ENCODE measurements at regions not wholly inside any gene's neighbourhood (a gene's known extent, or its start where the extent isn't known, plus 50 kb on each side); places are given as distances from the start of the nearest gene placed in this dataset.

DNA sequence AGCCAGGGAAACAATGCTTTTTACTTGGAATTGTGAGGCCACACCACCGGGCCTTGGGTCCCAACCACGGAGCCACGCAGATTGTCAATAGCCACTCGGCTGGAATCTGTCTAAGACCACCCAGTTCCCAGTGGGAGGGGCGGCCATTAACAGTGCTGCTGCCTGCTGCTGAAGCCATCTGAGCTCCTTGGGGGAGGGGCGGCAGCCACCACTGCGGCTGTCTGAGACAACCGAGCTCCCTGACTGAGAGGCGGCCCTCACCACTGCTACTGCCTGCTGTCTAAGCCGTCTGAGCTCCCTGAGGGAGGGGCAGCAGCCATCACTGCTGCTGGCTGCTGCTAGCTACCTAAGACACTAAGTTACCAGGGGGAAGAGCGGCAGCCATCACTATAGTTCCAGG is 64.3 kb downstream of the DMRTA2 start:
- DNase-seq (ENCODE audit: low read depth), result no peak

DNA sequence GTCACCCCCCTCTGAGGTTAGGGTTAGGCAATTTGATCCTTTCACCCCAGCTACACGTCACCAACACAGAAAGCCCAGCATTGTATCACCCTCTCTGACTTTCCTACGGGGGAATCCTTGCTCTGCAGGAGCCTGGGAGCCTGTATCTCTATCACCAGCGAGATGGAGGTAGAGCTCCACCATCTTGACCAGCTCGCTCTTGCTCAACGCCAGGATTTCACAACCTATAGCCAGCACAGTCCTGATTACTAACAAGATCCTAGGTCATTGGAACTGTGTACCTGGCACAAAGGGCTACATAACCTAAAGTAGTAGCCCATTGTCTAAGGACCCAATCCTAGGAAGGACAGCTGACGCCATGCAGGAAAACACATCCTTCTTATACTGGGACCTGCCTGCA is 66.1 kb downstream of the DMRTA2 start:
- no peak for DNase-seq (ENCODE audit: low read depth)

DNA sequence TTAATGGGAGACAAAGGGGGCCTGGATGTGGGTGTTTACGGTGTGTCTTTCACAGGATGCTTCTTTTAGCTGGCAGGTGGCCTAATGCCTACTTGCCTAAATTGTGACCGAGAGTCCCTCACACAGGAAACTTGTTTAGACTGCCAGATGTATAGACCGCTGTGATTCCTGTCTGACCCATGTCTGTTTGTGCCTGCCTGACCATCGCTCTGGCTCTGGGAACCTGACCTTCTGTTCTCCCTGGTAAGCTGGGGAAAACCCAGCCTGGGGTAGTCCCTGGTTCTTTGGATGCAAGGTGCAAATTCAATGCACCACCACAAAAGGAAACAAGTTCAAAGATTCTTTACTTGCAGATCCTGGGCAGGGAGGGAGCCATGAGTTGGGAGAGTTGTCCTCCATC is 68.4 kb downstream of the DMRTA2 start:
- no peak for DNase-seq (ENCODE audit: low read depth)

DNA sequence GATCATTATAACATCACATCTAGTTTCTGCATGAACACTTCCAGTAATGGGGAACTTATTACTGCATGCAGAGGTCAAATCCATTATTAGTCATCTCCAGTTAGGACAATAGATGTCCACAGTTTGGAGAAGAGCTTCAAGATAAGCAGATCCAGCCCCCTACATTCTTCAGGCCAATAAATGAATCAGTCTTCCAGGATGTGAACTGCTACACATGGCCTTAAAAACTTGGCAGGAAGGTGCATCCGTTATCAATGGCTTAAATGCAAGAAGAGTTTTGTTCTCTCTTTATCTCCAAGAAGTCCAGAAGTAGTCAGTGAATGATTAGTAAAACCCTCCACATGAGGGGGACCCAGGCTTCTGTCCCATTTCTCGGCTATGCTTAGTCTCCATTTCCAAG is 70.8 kb downstream of the DMRTA2 start:
- no peak for DNase-seq (ENCODE audit: low read depth)

DNA sequence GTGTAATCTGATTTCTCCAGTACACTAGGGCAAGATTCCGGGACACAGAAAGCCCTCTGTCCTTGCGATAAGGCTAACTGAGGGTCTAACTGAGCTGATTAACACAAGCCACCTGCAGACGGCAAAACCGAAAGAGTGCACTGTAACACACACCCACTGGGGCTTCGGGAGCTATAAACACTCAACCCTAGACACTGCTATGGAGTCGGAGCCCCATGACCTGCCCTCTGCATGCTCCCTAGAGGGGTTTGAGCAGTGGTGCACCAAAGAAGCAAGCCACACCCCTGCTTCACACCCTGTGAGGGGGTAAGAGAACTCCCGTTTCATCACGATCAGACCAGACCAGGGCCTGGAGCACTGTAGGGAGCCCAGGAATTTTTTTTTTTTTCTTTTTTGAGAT is 72.4 kb downstream of the DMRTA2 start:
- DNase-seq (ENCODE audit: low read depth), result no peak

DNA sequence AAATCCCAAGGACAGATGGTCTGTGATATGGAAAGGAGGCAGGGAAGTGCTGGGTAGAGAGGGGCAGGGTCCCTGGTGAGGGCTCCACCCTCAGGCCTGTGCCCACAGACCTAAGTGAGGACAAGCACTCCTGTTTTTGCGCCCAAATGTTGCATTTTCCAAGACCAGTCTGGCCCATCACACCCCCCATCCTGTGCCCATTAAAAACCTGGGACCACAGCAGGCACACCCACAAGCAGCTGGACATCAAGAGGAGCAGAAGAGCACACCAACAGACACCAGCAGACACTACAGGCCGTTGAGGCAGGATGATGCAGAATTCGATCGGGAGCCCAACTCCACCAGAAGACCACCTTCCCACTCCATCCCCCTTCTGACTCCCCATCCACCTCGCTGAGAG is 72.8 kb downstream of the DMRTA2 start:
- DNase-seq (ENCODE audit: low read depth), result no peak

DNA sequence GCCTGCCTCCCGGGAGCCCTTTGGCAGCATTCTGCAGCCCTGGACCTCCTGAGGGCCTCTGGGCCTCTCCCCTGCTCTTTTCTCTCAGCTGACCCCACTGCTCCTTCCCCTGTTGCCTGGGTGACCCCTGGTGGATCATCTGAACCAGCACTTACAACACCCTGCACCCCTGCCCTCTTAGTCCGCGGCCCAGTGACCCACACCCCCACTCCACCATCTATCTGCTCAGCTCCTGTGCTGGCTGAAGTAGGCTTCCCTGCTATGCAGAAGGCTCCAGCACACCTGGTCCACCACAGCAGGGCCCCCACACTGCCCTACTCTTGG is 74.0 kb downstream of the DMRTA2 start:
- no peak for DNase-seq (ENCODE audit: low read depth)

DNA sequence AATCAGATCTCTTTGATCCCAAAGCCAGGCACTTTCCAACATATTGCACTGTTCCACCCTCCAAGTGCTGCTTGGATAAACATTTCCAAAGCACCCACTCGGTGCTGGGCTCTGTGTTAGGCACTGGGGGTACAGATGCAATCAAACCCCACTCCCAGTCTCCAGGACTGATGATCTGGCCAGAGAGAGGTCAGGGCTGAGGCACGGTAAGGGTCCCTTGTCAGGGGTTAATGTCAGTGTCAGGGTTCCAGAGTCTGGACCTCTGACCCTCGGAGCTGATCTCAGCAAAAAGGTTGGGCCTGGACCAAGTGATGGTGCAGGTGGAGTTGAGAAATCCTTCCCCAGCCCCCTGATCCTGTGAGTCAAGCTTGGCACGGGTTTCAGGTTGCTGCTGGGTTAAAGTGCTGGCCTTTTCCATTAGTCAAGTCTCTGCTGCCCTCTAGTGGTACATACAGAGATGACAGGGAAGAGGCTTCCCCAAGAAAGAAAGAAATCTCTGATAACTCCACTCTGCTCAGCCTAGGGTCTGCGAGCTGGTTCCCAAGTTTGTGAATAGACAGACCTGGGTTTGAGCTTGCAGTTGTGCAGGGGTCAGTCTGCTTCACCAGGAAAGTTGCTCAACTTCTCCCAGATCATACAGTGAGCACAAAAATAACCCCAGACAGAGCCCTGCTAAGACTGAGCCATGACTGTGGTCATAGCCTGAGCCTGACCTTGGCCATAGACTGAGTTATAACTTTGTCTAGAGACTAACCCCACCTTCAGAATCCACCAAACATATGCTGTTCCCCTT is 74.6 kb downstream of the DMRTA2 start:
- DNase-seq (ENCODE audit: low read depth), result peak; percentile 78

DNA sequence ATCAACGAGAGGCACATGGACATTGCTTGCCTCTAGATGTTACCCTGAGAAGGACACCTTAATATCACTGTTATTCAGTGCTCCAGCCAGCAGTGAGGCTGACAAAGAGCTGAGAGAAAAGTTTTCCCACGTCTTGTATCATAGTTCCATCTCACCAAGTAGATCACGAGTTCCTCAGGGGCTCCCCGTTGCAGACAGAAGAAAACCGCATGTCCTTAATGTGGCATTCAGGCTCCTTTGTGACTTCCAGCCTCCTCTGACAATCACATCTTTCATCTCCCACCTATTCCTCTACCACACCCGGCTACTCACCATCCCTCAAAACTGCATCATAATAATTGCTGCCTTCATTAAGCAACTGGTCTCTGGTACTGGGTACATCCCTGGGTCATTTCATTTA is 75.3 kb downstream of the DMRTA2 start:
- no peak for DNase-seq (ENCODE audit: low read depth)

DNA sequence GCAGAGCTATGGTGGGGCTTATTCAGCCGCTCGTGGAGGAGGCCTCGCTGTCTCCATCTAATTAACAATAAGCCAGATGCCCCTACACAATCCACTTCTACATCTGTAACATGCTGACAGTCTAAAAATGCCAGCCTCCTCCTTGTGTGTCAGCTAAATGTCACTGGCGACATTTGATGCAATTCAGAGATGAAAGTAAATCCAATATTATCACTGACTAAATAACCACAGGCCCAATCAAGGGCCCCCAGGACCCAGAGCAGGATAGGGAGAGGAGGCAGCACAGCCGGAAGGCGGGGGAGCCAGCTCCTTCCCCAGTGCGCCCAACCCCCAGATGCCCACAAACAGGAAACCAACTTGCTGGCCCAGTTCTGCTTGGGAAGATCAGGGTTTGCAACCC is 76.6 kb downstream of the DMRTA2 start:
- no peak for DNase-seq (ENCODE audit: low read depth)

DNA sequence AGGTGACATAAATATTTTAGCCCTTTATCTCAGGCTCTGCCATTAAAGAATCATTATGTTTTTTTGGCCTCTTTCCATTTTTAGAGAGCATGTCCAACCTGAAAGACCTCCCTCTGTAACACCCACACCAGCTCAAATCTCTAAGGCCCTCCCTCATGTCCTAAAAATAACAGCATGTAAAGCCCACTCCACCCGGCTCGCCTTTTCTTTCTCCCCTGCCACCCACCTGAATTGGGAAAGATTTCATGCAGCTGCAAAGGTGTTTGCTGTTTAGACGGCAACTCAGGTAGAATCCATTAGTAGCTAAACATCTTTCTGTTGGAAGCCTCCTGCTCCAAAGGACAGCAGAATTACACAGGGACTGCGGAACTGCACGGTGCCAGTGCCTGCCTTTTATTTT is 79.9 kb downstream of the DMRTA2 start:
- no peak for DNase-seq (ENCODE audit: low read depth)

DNA sequence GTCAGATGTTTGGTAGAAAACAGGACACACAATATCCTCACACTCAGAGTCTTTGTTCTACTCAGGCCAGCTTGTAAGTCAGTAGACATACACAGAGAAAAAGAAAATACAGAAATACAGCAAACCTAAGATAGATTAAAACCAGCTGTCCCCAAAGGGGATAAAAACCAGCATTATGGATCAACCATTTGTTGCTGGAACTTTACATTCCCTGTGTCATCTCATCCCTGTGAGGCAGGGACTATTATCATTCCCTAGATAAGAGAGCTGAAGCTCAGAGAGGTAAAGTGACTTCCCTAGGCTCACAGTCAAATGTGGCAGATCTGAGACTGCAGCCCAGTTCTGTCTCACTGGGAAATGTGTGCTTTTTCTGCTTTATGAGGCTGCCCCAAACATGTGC is 80.7 kb downstream of the DMRTA2 start:
- DNase-seq (ENCODE audit: low read depth), result no peak

DNA sequence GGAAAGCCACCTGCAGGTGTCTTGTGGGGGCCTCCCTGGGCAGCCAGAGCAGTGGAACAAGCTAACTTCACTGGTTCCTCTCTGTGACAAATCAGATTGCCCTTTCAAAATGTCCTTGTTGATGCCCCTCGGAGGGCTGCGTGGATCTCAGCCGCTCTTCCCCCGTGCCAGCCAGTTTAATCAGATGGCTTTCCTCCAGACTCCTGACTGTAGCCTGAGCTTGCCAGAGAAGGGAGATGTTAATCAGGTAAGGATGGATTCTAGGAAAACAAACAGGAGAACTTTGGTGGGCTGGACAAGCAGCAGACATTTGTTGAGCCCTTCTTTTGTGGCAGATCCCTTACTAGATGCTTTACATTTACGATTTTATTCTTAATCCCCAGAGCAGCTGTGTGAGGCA is 88.2 kb downstream of the DMRTA2 start:
- DNase-seq (ENCODE audit: low read depth), result no peak

DNA sequence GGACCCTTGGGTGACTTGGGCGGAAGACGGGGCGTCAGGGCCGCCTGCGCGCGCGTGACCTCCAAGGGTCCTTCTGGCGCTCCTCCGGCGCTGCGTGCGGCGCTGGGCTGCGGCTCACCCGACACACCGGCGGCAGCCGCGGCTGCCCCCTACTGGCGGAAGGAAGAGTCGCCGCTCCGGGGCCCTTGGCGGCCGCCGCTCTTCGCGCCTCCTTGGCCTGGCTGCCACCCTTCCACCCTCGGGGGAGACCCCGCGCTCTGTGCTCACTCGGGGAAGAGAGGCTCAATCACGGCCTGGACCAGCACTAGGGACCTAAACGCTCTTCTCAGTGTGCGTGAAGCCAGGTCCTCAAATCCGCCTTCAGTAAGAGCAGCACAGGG is 89.7 kb downstream of the DMRTA2 start:
- DNase-seq (ENCODE audit: low read depth), result peak; percentile 24

DNA sequence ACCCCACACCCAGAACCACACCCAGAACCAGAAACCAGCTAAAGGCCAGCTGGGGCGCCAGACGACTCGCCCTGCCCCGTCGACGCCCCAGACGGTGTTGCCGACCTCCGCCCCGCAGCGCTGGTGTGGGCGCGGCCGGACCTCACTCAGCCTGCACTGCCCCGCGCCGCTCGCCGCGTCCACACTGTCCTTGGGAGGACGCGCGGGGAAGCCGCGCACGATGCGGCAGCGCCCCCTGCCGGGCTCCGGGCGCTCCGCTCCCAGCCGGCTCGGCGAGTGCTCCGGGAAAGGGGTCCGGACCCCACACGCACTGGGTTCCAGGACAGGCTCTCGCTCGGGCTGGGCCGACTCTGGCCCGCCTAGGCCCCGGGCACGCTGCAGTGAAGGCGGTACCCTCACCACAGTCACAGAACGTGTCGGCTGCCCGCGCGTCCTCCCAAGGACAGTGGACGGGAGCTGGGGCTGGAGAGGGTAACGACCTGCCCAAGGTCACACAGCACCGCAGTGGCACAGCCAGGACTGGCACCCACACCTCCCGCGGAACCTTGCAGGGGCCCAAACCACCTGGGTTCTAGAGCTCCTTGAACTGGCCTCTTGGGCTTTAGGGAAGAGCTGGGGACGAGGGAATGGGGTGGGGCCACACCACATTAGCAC is 90.2 kb downstream of the DMRTA2 start:
- peak; percentile 45 for DNase-seq (ENCODE audit: low read depth)

DNA sequence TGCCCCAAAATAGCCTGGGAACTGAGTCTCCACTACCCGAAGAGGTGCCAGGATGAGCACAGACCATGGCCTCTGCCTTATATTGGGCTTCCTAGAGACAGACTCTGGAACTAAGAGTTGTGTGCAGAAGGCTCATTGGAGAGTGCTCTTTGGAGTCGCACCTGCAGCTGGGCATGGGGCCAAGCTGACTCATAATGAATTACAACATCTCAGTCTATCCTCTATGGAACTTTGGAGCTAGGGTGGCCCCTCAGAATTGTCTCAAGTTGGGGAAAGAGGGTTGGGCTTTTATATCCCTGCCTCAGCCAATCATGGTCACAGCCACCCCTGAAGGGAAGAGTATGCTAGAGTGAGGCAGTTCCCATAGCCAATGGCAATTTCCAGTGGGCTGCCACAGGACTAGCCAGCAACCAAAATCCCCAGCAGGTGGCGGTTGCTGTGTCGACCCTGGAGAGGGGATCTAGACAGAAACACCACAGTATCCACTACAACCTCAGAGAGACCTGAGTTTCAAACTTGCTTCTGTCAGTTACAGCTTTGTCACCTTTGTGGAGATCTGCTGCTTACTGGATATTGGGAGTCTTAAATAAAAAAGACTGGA is 93.8 kb downstream of the DMRTA2 start:
- peak; percentile 3 for DNase-seq (ENCODE audit: low read depth)

DNA sequence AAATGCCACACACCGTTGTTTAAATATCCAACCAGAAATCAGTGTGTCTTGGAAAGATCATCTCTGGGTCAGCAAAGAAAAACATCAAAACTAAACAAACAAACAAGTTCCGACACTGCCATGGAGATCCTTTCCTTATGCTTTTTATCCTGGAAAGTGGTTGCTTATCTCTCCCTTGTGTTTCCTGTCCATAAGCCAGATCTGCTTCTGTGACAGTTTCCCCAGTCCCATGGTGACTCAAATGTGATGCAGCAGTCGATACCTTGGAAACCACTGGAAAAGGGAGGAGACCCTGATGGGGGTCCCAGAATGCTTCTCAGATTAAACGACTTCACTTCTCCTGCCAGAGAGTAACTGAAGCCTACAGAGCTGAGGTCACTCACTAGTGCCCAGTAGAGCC is 94.7 kb downstream of the DMRTA2 start:
- DNase-seq (ENCODE audit: low read depth), result no peak

DNA sequence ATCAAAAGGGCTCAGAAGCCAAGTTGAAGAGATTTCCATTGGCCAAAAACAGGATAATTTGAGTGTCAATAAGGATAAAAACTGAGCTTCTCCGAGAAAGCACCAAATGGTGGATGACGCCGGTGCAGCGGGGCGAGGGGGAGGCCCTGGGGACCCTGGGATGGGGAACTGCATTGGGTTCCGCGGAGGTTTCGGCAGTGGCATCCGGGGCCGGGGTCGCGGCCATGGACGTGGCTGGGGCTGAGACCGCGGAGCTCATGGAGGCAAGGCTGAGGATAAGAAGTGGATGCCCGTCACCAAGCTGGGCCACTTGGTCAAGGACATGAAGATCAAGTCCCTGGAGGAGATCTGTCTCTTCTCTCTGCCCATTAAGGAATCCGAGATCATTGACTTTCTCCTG is 97.2 kb downstream of the DMRTA2 start:
- no peak for DNase-seq (ENCODE audit: low read depth)

DNA sequence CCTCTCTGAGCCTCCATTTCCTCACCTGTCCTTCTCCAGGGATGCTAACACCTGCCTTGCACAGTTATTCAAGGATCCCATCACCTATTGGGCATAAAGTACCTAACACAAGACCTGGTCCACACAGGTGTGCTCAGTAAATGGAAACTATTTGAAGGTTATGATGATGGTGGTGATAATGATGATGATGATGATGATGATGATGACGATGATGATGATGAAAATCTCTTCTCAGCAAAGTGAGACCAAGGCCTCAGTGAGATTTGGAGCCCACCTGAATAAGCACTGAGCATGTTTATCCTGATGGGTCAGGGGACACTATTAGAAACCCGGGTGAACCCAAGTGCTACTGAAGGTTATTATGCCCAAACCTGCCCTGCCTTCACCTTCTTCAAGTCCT is 100.7 kb downstream of the DMRTA2 start:
- no peak for DNase-seq (ENCODE audit: low read depth)

DNA sequence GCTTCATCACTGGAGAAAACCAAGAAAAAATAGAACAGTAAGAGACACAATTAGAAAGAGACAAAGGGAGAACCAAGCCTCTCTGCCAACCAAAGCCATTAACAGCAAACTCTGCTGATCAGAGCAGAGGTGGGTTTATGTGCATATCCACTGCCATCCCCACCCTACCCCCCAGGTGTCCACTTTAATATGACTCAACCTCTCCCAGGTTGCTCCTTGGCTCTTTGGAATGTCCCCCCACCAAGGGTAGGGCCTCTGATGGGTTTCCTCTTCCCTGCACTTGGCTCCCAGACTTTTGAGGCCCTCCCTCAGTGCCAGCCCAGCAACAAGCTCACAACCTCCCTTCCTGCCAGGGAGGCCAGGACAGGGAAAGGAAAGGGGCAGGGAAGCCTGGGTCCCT is 104.8 kb downstream of the DMRTA2 start:
- no peak for DNase-seq (ENCODE audit: low read depth)

DNA sequence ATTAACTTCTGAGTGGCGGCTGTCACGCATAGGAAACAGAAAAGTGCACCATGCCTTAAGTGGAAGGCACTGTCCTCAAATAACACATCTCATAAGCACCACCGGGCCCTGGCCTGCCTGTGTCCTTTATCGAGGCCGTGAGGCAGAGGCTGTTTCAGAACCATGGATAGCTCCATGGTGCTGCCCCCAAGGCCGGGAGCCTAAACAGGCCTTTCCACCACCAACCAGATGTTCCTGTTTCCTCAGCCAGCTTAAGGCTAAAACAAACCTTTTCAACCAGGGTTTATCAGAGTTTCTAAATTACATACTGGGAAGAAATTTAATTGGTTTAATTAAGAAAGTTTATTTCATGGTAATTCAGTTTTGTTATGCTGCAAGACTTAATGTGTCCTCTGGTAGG is 114.4 kb downstream of the DMRTA2 start:
- DNase-seq (ENCODE audit: low read depth), result peak; percentile 22

DNA sequence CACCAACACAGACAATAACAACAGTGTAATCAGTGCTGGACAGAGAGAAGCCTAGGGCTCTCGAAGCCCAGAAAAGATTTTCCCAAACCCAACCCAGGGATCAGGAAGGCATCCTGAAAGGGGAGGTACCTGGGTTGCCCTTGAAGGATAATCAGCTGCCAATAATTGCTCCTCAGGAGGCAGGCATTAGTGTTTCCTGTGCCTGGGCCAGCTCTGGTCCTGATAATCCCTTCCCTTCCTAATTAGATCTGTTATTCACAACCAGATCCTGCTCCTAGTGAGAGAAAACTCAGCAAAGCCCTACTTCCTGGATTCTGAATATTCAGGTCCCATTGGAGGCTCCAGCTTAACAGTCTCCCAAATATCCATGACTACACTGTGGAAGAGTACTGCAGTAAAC is 117.4 kb downstream of the DMRTA2 start:
- DNase-seq (ENCODE audit: low read depth), result no peak

DNA sequence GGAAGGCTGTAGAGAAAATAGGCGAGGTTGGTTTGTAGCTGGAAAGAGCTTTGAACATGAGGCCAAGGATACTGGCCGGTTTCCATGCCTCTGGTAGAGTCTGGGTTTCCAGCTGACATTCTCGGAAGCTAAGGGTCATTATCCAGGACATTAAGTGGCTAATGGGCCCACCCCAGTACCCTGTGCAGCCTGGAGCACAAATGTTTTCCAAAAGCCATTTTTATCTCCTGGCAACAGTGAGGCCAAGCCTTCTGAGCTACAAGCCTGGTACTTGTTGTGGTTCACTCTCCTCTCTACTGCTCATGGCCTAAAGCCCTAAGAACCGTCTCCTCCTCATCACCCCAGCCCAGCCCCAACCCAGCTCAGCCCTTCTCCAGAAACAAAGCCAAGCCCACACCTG is 122.9 kb downstream of the DMRTA2 start:
- DNase-seq (ENCODE audit: low read depth), result no peak

DNA sequence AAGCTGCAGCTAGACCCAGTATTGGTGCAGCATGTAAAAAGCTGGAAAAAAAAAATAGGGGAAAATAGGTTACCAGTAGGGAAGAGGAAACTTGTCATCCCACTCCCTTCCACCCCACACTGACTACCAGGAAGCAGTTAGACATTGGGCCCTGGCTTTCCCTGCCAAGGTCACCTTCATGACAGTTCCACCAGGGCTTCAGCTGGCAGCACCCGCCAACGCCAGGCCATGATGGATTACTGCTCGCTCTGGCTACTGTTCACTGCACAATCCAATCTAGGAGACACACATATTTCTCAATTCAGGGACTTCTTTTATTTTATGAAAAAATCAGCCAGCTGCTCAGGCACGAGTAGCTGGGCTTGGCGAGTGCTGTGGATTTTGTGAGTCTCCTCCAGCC is 127.7 kb downstream of the DMRTA2 start:
- DNase-seq (ENCODE audit: low read depth), result no peak
